Nephron progenitor cell (in vitro differentiated cells): ENCODE measurements at regions not wholly inside any gene's neighbourhood (a gene's known extent, or its start where the extent isn't known, plus 50 kb on each side); places are given as distances from the start of the nearest gene placed in this dataset.

Experiments
- DNase-seq: peaks from one replicate; pipeline ENCODE4 v3.0.0; 2021
- H3K27ac Mint-ChIP-seq: 2 replicates; pipeline ENCODE4 v1.8.0; 2021; ENCODE audit warnings: mild to moderate bottlenecking, moderate library complexity, mixed read lengths
- H3K27me3 Mint-ChIP-seq: 2 replicates; pipeline ENCODE4 v1.8.0; 2021; ENCODE audit warnings: mild to moderate bottlenecking, low read depth, mixed read lengths; ENCODE audit not compliant: poor library complexity
- H3K36me3 Mint-ChIP-seq: 2 replicates; pipeline ENCODE4 v1.8.0; 2021; ENCODE audit warnings: low read depth, mixed read lengths
- H3K4me1 Mint-ChIP-seq: 2 replicates; pipeline ENCODE4 v1.8.0; 2021; ENCODE audit warnings: mixed read lengths
- H3K4me3 Mint-ChIP-seq: 2 replicates; pipeline ENCODE4 v1.8.0; 2021; ENCODE audit warnings: mild to moderate bottlenecking, moderate library complexity, mixed read lengths
- H3K9me3 Mint-ChIP-seq: 2 replicates; pipeline ENCODE4 v1.8.0; 2021; ENCODE audit warnings: mild to moderate bottlenecking, moderate library complexity, mixed read lengths
- TF ChIP-seq, protein P1 (sequence below): fragments of 200-600 bp; sonication (generic); IDR thresholded peaks from 2 replicates; pipeline ENCODE4 v1.5.0; 2021; ENCODE audit warnings: antibody characterized with exemption

DNA sequence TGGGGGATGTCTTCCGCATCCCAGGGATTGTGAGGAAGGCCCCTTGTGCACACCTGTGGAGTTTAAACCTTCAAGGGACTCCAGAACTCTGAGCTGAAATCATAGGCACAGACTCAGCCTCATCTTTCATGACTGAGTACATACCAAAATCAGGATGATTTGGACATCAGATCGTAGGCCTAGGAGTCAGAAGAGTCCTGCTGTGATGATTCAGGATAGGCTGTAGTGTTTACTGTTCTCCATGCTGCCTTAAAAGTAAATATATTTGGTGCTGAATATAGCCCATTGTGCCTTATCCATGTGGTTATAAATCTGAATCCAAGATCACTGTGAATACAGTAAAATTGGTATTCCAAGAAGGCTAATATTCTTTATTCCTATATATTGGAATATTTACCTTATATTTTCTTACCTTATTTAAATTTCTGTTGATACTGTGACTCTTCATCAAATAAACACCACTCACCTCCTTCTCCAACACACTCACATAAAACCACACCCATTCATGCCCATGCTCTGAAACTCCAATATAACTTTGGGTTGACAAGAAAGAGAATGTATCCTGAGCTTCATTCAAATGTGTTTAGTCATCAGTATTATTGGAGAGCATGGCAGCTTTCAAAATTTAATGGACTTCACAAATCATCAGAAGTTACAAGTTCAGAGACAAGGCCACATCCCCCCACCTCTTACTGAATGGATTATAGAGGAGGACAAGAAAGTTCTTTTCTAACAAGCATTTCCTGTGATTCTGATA lies 561.4 kb upstream of the LINC00305 start:
- no peaks in the 10 kb centered on the region for H3K9me3 Mint-ChIP-seq
- H3K36me3 Mint-ChIP-seq, result no peaks in the 10 kb centered on the region
- no peak overlapping the region for H3K27ac Mint-ChIP-seq
- DNase-seq, result no peak
- no peaks in the 10 kb centered on the region for H3K27me3 Mint-ChIP-seq
- H3K4me3 Mint-ChIP-seq, result no peak overlapping the region
- TF ChIP-seq, protein P1, sequence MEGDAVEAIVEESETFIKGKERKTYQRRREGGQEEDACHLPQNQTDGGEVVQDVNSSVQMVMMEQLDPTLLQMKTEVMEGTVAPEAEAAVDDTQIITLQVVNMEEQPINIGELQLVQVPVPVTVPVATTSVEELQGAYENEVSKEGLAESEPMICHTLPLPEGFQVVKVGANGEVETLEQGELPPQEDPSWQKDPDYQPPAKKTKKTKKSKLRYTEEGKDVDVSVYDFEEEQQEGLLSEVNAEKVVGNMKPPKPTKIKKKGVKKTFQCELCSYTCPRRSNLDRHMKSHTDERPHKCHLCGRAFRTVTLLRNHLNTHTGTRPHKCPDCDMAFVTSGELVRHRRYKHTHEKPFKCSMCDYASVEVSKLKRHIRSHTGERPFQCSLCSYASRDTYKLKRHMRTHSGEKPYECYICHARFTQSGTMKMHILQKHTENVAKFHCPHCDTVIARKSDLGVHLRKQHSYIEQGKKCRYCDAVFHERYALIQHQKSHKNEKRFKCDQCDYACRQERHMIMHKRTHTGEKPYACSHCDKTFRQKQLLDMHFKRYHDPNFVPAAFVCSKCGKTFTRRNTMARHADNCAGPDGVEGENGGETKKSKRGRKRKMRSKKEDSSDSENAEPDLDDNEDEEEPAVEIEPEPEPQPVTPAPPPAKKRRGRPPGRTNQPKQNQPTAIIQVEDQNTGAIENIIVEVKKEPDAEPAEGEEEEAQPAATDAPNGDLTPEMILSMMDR, result no peak
- no peaks in the 10 kb centered on the region for H3K4me1 Mint-ChIP-seq

DNA sequence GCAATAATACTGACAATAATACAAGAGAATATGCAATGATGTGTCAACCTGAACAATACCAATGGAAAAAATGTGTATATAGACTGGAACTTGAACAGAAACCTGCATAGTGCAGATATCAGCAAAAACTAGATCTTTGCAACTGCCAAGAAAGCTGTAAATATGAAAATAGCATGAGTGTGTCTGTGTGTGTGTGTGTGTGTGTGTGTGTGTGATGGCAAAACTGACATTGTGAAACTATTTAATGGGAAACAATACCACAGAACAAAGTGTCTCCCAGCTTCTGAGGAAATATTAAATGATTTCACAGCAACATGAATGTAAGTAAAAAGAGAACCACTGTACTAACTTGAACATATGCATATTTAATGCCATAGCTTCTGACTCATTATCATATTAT lies 558.2 kb upstream of the LINC00305 start:
- Mint-ChIP-seq H3K9me3 (no peaks in the 10 kb centered on the region), H3K4me1 (no peaks in the 10 kb centered on the region), H3K36me3 (no peaks in the 10 kb centered on the region), H3K4me3 (no peak overlapping the region), H3K27me3 (no peaks in the 10 kb centered on the region), H3K27ac (peak overlapping the region; percentile 36)
- no peak for DNase-seq
- TF ChIP-seq, protein P1, result no peak

DNA sequence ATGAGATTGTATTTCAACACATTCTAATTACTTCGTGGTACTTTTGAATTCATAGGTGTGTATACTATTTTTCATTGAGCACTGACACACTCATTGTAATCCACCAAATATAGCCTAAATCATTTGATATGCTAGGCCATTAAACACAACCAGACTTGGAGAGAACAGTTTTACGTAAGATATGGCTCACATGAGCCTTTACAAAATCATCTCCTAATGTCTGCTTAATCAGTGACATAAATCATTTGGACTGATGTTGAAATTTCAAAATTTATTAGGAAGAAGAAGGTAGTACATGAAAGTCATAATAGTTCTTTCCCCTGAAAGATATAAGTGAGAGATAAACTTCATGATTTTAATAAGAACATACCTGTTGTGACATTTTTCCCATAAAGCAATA lies 550.2 kb upstream of the LINC00305 start:
- no peak for DNase-seq

DNA sequence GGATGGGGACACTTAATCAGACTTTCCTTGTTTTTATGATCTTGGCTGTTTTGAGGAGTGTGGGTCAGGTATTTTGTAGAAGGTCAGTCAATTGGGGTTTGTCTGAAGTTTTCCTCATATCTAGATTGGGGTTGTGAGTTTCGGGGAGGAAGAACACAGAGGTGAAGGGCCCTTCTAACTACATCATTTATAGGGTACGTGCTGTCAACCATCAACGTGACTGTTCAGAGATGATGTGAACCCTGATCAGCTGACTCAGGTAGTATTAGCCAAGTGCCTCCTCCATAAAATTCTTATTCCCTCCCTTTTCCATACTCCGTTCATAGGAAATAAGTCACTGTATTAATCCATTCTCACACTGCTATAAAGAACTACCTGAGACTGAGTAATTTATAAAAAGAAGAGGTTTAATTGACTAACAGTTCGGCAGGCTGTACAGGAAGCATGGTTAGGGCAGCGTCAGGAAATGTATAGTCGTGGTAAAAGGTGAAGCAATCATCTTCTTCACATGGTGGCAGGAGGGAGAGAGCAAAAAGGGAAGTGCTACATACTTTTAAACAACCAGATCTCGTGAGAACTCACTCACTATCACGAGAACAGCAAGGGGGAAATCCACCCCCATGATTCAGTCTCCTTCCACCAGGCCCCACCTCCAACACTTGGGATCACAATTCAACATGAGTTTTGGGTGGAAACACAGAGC lies 547.1 kb upstream of the LINC00305 start:
- TF ChIP-seq, protein P1, result no peak
- no peaks in the 10 kb centered on the region for H3K4me1 Mint-ChIP-seq
- H3K27me3 Mint-ChIP-seq, result peaks cover 5% of the 10 kb centered on the region

More for the DNA sequence above, 550.2 kb upstream of the LINC00305 start:
- no peaks in the 10 kb centered on the region for H3K4me1 Mint-ChIP-seq
- TF ChIP-seq, protein P1, result no peak
- H3K27ac Mint-ChIP-seq, result no peak overlapping the region
- peaks cover 5% of the 10 kb centered on the region for H3K27me3 Mint-ChIP-seq
- no peaks in the 10 kb centered on the region for H3K36me3 Mint-ChIP-seq
- no peak overlapping the region for H3K4me3 Mint-ChIP-seq
- peaks cover 3% of the 10 kb centered on the region for H3K9me3 Mint-ChIP-seq

DNA sequence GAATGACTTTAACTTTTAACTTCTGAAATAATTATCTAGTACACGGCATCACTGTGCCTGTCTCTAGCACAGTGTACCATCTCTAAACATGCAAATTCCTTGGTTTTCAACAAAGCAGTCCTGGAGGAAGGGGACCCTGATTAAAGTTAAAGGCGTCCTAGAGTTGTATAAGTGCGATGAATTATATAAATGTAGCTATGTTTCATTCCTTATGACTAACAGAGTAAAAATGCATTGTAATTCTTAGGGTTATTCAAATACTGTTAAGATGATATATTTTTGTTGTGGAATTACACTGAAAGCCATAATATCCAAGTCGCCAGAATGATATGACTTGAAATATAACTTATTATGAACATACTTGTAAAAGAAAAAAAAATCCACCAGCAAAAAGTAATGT lies 544.9 kb upstream of the LINC00305 start:
- no peak overlapping the region for H3K27ac Mint-ChIP-seq

More for the DNA sequence above, 547.1 kb upstream of the LINC00305 start:
- peaks cover 3% of the 10 kb centered on the region for H3K9me3 Mint-ChIP-seq
- no peak overlapping the region for H3K27ac Mint-ChIP-seq
- no peaks in the 10 kb centered on the region for H3K36me3 Mint-ChIP-seq
- no peak for DNase-seq
- H3K4me3 Mint-ChIP-seq, result no peak overlapping the region

More for the DNA sequence above, 544.9 kb upstream of the LINC00305 start:
- H3K36me3 Mint-ChIP-seq, result no peaks in the 10 kb centered on the region
- no peak overlapping the region for H3K4me3 Mint-ChIP-seq
- peaks cover 5% of the 10 kb centered on the region for H3K27me3 Mint-ChIP-seq
- no peak for DNase-seq
- TF ChIP-seq, protein P1, result no peak
- peaks cover 6% of the 10 kb centered on the region for H3K9me3 Mint-ChIP-seq
- no peaks in the 10 kb centered on the region for H3K4me1 Mint-ChIP-seq
